ENCODE measurements at regions not wholly inside any gene's neighbourhood (a gene's known extent, or its start where the extent isn't known, plus 50 kb on each side); places are given as distances from the start of the nearest gene placed in this dataset.

- no peak for DNase-seq
These were observed 601.7 kb upstream of the ARID1B start for GRCh38 chr6:156175433-156175832.

DNA sequence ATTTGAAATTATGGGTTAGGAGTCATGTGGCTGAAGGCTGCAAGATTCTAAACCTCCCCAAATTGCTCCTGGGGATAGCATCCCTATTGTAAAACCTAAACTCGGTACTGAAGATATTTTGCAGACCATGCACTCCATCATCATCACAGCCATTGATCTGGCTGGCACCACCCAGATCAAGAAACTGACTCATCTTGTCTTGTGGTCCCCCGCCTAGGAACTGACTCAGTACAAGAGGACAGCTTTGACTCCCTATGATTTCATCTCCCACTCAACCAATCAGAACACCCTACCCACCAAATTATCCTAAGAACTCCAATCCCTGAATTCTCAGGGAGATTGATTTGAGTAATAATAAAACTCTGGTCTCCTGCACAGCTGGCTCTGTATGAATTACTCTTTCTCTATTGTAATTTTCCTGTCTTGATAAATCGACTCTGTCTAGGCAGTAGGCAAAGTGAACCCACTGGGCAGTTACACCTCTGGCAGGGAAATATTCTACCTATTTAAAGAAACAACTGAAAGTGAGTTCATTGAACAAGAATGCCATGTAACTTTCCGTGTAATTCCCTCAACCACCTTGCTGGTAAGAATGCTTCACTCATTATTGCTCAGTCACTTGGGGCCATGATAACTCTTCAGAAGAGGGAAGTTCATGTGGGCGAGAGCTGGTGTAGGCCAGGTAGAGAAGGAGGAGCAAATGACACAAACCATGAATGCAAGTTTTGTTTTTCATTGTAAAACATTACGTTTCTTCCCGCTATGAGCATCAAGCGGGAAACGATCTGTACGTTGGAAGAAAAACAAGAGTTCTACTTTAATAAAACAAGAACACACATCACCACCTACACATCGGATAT, 602.9 kb upstream of the ARID1B start:
- no peak for DNase-seq

DNA sequence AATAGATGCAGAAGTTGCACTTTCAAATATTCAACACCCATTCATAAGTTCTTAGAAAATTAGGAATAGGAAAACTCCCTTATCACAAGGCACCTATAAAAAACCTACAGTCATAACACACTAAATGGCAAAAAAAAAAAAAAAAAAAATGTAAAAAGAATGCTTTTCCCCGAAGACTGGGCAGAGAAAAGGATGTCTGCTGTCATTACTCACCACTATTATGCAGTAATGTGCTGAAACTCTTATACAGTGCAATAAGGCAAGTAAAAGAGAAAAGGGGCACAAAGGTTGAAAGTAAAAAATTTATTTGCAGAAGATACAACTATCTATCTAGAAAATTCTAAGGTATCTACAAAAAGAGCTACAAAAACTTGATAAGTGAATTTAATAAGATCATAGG, 607.8 kb upstream of the ARID1B start:
- no peak for DNase-seq

DNA sequence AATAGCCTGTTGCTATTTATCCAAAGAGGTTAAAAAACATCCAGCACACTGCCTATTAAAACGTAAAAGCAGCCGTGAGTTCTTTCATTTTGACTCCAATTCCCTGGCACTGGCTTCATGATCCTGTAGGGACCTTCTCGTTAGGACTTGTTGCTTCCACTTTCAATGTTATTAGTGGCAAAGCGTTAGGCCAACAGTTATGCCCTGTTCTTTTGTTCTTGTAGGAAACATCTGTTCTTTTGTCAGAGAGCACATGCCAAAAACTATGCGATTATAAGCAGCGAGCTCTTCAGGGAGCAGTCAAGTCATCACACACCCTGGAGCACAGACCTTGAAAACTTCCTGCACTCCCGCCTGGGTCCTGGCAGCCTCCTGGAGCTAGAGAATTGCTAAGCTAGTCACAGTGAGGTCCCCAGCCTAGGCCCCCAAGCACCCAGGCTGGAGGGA, 609.5 kb upstream of the ARID1B start:
- DNase-seq: no peak

DNA sequence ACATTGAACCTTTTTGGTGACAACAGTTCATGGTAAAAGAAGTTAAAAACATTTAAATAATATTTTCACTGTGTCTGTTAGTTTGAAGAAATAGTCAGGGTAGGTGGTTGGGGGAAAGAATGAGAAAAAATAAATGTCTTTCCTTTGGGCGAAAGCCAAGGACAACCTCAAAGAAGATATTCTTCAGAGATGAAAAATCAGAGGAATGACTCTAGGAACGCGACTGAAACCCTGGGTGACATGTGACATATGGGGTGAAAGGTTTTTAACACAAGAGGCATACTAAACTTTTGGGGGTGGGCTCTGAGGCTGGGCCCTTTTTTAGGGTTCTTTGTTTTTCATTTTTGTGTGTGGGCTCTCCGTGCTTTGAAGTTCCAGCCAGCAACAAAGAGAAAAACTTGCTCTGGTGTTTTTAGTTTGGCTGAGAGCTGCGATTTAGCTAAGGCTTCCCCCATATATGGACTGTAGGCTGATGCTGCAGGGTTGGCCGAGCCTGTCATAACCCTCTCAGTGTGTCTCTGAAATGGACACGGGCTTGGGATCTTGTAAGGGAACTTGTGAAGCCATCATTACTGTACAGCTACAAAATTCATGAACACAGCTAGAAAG, 610.1 kb upstream of the ARID1B start:
- DNase-seq: no peak

DNA sequence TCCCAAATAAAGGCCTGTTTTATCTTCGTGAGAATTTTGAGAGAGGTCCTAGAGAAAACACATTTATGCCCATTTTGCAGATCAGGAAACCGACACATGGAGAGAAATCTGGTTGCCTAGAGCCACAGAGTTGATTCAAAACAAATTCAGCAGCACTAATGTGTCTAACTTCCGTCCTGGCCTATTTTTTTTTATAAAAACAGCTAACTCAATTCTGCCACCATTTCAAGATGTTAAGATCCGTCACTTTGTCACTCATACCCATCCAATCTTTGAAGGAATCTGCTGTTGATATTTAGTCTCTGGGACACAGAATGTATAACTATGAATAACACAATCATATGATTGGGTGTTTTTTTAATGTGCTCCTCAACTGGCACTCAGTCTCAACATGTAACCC, 611.1 kb upstream of the ARID1B start:
- peak; percentile 37 for DNase-seq

DNA sequence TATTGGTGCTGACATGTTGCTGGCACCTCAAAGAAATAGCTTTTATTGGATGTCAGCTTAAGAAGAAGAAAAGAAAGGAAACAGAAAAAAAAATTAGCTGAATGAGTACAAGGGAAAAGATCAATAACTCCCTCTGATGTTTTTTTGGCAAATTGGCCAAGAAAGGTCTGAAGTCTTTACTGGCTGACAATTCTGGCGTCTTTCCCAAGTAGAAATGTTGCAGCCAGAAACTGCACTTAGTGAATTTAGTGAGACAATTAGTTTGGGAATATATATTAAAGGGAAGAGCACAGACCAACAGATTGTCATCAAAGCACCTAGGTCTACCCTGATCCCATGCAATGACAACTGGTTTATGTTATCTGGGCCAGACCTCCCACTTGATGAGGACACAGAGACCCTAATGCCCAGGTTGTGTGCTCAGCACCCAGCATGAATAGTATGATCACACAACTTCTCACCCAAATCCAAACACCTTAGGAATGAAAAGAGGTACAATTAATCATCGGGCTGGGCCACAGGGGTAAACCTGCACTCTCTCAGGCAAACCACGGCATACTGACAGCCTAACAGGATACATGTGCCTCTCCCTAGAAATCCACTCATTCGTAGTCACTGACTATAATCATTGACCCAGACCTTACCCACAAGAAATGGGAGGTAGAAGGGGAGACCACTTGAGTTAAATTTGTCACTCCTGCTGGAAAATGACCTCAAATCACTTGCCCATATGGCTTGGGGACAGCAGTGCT, 612.3 kb upstream of the ARID1B start:
- DNase-seq: no peak

GRCh38 chr6:156163311-156163710, 613.9 kb upstream of the ARID1B start:
- DNase-seq: peak; percentile 42

GRCh38 chr6:156161471-156161870, 615.7 kb upstream of the ARID1B start:
- DNase-seq: no peak

GRCh38 chr6:156160795-156161165, 616.4 kb upstream of the ARID1B start:
- DNase-seq: no peak

DNA sequence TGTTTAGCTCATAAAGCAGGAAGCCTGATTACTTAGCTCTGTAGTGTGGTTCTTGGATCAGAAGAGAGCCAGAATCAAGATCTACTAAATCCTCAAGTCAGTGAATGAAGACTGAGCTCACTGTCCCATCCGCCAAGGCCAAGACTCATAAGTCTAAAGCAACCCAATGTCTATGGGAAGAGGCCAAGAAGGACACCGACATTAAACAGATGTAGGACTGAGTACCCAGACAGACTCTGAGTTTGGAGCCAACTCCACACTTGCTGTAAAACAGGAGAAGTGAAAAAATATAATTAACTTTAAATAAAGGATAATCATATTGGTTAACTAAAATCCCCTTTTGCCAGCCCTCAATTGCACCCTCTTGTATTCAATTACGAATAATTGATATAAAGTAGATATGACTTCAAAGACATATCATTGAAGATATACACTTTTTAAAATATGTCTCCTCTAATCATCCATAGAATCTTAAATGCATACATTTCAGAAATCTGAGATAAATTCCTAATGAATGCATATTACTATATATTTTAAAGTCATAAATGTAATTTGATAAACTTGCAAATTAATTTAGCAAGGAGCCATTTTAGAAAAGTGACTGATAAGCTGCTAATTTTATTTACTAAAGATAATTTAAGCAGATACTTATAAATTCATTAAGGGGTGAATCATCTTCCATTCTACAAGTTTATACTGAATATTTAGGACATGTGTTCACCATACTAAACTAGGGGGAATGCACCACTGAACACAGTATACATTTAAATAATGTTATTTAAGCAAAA, 617.0 kb upstream of the ARID1B start:
- DNase-seq: no peak

DNA sequence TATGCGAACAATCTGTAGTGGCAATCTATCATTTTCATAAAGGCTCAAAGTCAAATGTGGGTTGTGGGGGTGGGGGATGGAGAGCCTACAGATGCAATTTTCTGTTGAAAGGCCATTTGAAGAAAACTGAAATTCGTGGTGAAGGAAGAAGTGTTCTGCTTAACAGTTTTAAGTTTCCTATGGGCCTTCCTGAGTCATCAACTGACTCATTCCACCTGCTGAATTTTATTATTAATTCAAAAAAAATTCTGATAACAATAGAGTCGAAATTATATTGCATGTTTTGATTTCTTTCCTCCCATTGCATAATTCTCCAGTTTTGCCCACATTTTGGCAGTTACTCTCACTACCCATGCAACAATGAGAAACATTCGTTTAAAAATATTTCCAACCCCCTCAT, 622.3 kb upstream of the ARID1B start:
- no peak for DNase-seq

- no peak for DNase-seq
These were observed 626.8 kb upstream of the ARID1B start for GRCh38 chr6:156150391-156150790.

GRCh38 chr6:156146891-156147290, 630.3 kb upstream of the ARID1B start:
- DNase-seq: no peak

DNA sequence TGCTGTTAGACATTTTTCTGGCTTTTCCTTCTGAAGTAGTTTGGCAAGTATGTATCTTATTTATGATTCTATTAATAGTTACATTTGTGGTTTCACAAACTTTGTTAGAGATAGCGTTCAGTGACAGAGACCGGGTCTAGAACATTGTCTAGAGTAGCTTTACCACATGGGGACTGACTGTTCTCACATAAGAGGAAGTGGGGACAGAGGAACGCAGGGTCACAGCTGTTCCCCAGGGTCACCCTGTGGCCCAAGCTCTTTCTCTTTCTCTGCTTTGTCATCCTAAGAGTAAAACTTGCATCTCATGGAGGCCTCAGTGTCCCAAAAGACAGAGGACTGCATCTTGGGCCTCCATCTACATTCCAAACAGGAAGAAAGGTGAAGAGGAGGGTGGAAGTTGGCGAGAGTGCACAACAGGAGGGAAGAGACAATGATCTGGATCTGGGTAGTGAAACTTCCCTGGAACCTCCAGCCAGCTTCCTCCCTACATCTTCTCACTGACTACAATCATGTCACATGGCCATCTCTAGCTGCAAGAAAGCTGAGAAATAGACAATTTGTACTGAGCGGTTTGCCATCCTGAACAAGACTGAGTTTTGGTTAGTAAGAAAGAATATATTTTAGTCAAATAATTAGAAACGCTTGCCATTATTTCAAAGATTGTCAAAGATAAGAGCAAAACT, 645.8 kb upstream of the ARID1B start:
- DNase-seq: no peak

DNA sequence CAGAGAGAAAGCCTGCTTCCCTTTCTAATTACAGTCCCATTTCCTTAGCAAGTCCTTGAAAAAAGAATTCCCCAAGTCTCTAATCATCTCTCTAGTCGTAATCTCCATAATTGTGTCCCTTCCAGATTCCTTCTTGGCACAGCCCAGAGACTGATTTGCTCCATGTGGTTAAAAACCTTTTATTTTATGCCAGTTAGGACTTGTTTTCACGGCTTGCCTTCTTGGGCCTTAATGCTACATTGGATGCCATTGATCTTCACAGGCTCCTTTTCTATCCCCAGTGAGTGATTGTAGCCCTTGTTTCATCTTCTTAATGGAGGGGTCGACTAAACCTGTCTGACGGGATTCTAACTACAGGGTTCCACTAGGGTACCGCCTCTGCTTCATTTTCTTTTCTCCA, 650.6 kb upstream of the ARID1B start:
- no peak for DNase-seq

GRCh38 chr6:156125844-156126243, 651.3 kb upstream of the ARID1B start:
- DNase-seq: no peak

GRCh38 chr6:156123731-156124130, 653.4 kb upstream of the ARID1B start:
- DNase-seq: no peak

- no peak for DNase-seq
These were observed 655.2 kb upstream of the ARID1B start for GRCh38 chr6:156121973-156122372.

GRCh38 chr6:156114541-156114940, 658.9 kb upstream of the NOX3 start:
- no peak for DNase-seq

DNA sequence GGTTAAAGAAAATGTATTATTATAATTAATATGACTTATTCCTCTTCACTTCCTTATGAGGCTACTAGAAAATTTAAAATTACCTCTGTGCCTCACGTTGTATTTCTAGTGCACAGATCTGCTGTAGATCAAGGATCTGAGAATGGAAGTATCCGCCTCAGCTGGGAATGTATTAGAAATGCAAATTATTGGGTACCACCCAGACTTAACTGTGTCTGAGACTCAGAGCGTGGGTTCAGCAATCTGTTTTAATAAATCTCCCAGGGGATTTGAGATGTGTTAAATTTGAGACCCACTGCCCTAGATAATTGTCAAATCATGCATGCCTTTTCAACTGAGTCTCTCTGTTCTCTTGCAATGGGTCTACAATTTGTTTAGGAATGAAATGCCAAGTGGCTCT, 658.0 kb upstream of the NOX3 start:
- no peak for DNase-seq

- no peak for DNase-seq
These were observed 656.3 kb upstream of the NOX3 start for GRCh38 chr6:156111913-156112312.
